ENCODE measurements at regions not wholly inside any gene's neighbourhood (a gene's known extent, or its start where the extent isn't known, plus 50 kb on each side); places are given as distances from the start of the nearest gene placed in this dataset.
A peak's percentile ranks its signal among the peaks of the same experiment; 100 is the strongest.
"Not testable (repeated sequence)": the region's sequence is repeated elsewhere in the genome, so short reads cannot be mapped to it uniquely, and the experiment has no call there.

DNA sequence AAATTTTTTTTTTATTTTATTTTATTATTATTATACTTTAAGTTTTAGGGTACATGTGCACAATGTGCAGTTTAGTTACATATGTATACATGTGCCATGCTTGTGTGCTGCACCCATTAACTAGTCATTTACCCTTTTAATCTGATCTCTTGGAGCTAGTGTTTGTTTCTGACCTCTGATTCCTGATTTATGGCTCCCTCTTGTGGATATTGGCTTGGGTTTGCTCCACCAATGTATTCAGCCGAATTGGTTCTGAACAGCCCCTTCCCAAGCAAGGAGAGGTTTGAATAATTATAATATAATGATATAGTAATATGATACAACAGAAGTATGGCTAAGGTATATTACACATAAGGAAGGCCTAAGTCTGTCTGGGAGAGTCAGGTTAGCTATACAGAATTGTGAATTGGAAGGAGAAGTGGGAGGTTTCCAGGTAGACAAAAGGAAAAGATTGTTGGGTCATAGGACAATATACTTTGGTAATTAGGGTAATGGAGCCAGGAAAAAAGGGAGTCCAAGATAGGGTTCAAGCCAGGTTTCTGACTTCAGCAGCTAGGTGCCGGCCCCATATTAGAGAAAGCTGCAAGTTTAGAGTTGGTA is 53.1 kb upstream of the HMCN1 start:
- DNase-seq (ENCODE audit: low spot score), result peak; percentile 58

DNA sequence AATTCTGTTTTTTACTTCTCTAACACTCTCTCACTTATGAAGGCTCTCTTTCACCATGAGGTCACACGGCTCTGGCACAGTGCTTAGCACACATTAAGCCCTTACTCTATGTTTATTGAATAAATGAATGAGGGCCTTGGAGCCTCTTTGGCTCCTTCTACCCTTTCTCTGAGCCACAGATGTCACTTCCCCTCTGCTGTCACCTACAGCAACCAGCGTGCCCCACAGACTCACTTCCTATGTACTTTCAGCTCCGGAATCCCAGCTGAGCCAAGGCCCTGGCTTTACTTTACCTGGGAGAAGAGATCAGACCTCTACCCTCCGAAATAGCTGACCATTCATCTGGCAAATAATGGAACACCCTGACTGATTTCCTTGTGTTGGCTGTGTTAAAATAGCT is 53.7 kb upstream of the HMCN1 start:
- no peak for DNase-seq (ENCODE audit: low spot score)

DNA sequence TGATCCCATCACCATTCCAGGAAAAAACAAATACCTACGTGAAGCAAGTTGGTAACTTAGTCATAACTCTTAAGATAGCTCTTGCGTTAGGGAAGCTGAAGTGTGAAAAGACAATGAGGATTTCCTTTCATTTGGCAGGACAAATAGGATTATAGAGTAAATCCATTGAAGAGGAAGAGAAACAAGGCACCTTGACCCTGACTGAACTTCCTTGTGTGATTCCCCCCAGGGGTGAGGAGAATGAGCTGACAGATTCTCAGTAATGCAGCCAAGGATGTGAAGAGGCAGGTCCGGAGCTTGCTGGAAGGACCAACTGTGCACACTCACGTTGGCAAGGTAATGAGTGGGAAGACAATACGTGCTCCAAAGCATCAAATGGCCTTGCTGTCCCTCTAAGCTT is 55.0 kb upstream of the HMCN1 start:
- DNase-seq (ENCODE audit: low spot score), result no peak

DNA sequence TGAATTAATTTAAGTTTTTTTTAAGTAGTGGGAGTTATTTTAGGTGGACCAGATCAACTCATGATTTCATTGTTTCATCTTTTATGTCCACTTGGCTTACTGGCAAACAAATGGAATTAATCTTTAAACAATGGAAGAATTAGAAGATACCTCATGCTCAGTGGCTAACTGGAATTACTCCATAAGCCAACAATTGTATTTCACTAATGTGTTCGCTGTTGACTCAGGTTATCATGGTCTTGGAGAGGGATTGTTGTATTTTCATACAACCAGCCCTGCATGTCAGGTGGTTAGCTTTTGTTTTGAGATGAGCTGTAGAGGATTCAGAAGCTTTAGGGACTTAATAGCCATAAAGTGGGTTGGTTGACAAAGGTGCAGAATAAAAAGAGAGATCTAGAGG is 57.2 kb upstream of the HMCN1 start:
- DNase-seq (ENCODE audit: low spot score), result peak; percentile 53

DNA sequence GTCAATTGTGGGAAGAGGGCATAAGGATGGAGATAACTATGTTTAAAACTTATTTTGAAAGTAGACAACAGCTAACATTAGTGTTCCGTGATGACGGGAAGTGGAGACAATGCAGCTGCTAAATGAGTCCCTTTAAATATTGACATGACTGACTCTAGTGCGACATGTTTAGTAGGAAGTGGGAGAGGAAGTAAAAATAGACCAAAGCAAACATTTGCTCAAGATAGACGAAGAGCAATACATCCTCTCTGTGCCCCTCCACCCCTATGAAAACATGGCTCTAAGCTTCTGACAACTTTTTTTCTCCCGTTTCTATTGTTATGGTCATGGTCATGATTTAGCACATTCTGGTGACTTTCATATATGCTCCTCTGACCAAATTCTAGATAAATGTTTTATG is 60.0 kb upstream of the HMCN1 start:
- no peak for DNase-seq (ENCODE audit: low spot score)

DNA sequence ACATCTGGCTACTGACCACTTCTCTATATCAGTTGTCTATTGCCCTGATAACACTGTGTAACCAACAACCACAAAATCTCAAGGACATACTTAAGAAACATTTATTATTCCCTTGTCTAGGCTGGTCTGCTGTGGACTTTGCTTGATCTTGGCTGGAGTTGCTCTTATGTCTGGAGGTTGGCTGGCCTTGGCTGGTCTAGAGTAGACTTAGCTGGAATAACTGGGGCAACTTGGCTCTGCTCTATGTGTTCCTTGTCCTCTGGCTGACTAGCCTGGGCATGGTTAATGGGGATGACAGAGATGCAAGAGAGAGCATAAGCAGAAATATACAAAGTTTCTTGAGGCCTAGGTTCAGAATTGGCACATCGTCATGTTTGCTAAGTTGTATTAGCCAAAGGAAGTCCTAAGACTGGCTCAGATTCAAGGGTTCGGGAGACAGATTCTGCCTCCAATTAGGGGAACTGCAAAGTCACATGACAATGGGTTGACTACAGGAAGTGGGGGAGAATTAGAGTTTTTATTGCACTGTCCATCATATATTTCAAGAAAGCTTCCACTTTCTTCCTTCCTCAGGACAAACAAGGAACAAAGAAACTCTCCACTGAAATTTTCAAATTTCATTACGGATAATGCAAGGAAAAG is 61.4 kb upstream of the HMCN1 start:
- DNase-seq (ENCODE audit: low spot score), result no peak

DNA sequence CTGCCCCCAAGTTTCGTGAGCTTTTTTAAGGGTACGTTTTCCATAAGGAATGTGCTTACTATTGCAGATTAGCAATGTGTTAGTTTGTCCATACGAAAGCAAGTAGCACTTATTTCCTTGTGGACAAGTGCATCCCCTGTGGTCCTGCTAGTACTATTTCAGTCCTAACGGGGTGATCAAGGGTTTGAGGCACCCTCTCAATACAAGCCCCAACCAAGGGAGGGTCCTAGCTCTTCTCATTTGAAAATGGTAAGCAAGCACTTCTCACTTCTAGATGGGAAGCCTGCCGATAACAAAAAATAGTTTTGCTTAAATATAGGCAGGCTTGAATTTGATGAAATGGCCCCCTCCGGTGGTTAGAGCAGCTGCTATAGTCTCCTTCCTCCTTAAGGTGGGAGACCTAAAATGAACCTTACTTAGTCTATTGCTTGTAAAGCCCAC is 64.0 kb upstream of the HMCN1 start:
- DNase-seq (ENCODE audit: low spot score), result peak; percentile 60

DNA sequence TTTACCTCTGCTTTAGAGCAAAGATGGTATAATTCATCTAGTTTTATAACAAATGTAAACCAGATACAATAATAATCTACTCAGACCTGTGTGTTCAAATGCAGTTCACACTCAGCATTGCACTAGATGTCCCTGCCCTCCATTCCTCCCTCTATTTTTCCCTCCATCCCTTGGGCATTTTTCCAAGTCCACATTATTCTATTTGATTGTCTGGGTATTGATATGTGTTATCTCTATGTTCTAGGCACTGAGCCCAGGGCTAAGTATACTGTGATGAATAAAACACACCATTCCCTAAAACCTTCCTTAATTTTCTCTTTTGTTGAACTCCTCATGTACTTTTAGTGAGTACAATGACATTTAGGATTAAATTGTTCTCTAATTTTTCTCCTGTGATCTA is 66.2 kb upstream of the HMCN1 start:
- no peak for DNase-seq (ENCODE audit: low spot score)

DNA sequence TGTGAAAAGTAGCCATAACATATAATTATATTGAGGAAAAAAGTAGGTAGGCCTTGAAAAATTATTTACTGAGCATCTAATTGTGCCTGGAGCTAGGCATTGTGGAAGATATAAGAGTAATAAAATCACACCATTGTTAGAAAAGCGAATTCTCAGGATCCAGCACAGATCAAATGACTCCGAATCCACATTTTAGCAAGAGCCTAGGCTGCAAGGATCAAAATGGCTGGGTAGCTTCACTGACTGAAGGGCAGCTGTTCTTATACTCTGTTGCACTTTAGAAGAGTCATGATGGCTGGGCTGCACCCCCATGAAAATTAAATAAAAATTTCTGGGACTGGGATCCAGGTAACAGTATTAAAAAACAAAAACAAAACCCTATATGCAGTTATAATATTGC is 67.6 kb upstream of the HMCN1 start:
- DNase-seq (ENCODE audit: low spot score), result no peak

DNA sequence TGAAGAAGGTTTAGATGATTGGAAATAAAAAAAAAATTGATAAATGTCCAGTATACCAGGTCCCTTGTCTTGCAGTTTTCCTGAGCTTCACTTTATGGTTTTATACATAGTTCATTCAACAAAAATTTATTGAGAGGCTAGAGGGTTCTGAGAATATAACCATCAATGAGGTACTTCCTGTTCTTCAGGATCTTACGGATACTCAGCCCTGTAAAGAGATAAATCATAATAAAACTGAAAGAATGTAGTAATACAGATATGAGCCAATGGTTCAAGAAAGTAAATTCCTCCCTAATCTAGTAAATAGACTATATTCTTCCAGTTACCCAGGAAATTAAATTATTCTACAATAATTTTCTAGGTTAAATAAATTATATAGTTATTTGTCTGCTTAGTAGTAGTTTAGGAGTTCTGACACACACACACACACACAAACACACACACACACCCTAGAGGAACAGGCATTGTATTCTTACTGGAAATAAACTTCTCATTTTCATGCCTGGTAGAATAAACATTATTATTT is 70.4 kb upstream of the HMCN1 start:
- DNase-seq (ENCODE audit: low spot score), result no peak

DNA sequence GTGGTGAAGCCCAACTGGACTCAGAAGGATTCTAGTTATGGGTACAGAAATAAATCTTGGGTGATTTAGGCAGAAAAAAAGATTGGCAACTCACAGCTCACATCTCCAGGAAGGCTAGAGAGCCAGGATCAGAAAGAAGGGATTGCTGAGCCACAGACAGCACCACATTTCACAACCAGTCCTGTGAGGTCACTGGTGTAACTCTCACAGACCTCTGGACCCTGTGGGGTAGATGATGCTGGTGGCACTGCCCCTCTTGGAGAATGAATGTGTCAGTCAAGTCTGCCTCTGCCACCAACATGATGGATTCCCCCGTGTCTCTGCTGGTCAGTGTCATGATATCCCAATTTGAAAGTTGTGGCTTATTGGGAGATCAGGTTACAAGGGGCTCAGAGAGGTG is 70.9 kb upstream of the HMCN1 start:
- no peak for DNase-seq (ENCODE audit: low spot score)

DNA sequence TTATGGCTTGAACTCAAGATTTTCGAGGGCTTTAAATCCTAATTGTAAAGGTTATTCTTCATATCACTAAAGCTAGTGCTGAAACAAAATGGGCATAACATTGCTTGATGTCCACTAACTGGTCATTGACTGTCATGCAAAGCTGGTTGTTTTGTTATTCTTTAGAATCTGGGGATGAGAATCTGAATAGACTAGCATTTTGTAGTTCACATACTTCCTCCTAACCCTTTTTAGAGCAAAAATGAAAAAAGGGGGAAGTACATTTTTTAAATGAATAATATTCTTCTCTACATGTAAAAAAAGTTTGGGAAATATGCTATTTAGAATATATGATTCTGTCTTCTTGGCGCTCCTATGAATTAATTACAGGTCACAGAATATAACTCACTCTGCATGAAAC is 72.2 kb upstream of the HMCN1 start:
- DNase-seq (ENCODE audit: low spot score), result no peak

DNA sequence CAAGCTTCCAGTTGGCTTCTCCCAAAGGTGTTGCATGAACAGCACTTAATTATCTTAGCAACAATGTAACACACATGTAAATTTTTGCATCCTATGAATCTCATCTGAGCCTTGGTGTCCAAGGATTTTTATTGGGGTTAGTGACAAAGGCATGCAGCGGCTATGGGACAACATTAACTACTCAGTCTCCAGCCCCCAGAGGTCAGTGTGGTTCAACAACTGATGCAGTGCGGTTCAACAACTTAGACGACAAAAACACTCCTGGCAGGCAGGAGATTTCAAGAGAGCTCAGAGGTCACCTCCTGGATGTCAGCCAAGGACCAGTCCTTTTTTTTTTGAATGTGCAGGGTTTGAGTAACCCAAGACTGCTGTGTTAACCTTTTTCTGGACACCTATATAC is 77.5 kb upstream of the HMCN1 start:
- no peak for DNase-seq (ENCODE audit: low spot score)

DNA sequence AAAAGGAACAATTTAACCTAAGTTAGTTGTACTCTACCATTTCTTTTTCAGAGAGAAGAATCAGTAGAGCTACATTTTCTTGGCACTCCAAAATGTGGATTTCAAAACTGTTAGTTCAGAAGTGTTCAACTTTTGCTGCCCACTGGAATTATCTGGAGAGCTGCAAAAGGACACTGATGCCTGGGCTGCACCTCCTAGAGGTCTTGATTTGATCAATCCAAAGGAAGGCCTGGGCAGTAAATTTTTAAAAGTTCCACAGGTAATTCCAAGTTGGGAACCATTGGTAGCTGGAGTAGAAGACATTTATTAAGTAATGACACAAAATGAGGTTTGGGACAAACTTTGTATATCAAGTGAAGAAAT is 79.3 kb upstream of the HMCN1 start:
- no peak for DNase-seq (ENCODE audit: low spot score)

DNA sequence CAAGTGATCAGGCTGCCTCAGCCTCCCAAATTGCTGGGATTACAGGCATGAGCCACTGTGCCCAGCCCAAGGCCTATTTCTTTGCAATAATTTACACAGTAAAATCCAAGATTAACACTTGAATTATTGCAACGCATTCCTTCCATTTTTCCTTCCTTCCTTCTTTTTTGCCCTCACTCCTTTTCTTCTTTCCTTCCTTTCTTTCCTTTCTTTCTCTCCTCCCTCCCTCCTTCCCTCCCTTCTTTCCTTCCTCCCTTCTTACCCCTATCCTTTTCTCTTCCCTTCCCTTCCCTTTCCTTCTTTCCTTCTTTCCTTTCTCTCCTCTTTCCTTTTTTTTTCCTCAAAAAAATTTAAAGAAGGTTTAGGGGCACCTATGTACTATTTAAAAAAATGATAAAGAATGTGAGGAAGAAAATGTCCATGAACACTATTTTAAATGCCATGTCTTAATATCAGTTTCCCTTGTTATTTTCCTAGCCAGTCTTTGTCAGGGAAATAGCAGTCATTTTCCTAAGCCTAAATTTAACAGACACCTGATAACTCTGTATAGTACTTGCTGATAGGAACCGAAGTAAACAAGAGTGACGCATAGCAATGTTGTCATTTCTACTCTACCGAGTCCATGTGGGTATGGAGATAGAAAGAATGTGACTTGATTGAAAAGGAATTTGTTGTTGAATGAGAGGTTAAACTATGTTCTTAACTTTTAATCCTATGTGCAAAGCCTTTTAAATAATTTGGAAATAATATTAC is 79.8 kb upstream of the HMCN1 start:
- DNase-seq (ENCODE audit: low spot score), result peak; percentile 68

DNA sequence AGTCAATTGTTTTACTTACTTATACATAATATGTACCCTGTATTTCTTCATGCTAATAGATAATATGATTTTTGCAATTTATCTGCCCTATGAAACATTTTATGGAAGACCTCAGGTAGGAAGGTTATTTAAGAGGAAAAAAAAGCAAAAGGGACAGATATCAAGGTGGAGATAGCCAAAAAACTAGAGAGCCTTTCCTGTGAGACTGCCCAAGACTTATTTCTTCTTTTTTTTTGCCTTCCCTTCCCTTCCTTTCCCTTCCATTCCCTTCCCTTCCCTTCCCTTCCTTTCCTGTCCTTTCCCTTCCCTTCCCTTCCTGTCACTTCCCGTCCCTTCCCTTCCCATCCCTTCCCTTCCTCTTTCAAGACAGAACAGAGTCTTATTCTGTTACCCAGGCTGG is 80.6 kb upstream of the HMCN1 start:
- no peak for DNase-seq (ENCODE audit: low spot score)

DNA sequence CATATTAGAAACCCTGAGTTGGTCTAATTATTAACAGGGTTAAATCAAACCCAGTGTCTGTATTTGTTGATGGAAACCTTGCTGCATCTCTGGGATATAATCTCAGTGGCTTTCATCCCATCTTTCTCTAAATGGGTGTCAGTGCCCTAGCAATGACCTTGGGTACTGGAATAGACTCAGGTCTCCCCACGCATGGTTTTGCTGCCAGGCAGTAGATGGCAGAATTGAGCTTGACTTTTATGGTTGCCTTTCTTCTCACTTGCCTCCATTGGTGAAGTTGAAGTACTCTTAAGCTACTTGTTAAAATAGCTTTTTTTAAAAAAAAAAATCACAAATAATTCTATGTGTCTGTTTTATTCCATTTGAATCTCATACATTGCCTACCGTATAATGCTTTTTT is 81.8 kb upstream of the HMCN1 start:
- DNase-seq (ENCODE audit: low spot score), result no peak

DNA sequence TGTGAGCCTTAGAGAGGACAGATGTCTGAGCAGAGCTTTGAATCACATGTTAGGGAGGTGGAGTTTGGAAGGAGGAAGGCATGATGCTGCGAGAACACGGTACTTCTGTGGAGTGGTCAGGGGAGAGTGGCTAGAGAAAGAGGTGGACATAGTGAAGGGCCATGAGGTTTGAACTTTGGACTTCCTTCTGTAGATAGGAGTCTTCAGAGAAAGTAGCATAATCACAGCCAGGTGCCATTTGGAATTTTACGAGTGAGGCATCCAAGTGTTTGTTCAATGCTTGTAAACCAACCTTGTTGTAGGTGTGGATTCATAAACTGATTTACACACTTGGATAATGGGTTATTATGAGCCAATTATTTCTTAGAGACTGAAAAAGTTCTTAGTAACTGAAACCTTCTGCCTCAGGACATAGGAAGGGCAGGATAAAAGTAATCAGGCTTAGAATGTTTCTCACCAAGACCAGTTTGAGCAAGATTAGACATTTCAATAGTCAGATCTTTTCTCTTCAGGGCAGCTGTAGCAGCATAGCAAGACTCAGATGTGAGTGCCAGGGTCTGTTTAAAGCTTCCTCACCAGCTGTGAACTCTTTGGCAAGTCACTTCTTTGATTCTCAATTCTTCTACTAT is 83.5 kb upstream of the HMCN1 start:
- DNase-seq (ENCODE audit: low spot score), result no peak

DNA sequence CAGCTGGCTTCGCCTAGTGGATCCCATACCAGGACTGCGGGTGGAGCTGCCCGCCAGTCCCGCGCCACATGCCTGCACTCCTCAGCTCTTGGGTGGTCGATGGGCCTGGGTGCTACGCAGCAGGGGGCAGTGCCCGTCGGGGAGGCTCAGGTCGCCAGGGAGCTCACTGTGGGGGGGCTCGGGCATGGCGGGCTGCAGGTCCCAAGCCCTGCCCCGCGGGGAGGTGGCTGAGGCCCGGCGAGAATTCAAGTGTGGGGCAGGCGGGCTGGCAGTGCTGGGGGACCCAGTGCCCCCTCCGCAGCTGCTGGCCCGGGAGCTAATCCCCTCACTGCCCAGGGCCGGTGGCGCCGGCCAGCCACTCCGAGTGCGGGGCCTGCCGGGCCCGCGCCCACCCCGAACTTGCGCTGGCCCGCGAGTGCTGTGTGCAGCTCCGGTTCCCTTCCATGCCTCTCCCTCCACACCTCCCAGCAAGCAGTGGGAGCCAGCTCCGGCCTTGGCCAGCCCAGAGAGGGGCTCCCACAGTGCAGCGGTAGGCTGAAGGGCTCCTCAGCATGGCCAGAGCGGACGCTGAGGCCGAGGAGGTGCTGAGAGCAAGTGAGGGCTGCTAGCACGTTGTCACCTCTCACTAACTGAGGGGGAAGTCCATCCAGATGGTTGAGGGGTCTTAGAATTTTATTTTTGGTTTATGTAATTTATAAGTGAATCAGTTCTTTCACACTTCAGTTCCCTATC is 85.2 kb upstream of the HMCN1 start:
- DNase-seq (ENCODE audit: low spot score), result no peak

DNA sequence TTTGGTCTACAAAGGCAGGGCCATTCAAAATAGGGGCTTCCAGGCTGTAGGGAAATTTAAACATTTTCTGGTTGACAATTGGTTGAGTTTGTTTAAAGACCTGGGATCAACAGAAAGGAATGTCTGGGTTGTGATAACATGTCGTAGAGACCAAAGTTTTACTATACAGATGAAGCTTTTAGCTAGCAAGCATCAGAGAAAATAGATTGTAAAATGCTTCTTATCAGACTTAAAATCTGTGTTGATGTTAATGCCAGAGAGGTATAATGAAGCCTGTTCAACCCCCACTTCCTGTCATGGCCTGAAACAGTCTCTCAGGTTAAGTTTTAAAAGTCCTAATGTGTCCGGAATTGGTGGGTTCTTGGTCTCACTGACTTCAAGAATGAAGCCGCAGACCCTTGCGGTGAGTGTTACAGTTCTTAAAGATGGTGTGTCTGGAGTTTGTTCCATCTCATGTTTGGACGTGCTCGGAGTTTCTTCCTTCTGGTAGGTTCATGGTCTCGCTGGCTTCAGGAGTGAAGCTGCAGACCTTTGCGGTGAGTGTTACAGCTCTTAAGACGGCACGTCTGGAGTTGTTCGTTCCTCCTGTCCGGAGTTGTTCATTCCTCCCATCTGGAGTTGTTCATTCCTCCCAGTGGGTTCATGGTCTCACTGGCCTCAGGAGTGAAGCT is 86.5 kb upstream of the HMCN1 start:
- DNase-seq (ENCODE audit: low spot score), result not testable (repeated sequence)

DNA sequence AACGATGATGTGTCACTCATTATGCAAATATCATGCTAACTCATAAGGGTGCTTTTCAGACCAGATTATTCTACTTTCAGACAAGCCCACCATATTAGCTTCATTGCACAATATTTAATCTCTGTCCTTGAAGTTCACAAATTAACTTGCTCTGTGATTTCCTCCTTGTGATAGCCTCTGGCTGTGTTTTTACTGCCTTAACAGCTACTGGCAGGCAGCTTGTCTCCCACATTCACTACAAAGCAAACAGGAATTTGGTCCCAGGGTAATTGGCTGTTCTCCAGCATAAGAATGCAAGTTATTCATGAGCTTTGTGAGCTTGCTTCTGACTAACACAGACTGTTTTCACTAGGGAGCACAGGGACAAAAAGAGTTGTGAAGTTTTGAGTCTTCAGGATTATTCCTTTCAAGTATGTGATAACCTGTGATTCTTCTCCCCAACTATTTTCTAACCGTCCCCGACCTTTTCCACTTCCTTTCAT is 87.9 kb upstream of the HMCN1 start:
- peak; percentile 99 for DNase-seq (ENCODE audit: low spot score)

DNA sequence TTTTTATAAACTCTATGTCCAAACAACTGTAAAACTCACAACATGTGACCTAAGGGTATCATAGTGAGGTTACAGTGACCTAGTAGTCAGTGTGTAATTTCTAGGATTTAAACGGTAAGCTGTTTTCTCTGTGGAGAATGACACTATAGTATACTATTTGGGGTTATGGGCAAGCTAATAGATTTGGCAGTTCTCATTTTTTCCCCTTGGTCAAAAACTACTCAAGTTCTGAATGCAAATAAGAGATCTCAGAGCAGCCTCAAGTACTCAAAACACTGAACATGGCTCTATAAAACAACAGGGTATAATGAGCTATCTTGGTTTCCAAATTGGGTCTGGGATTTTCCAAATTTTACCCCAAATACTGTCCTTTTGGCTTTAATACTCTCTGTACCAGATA is 88.5 kb upstream of the HMCN1 start:
- peak; percentile 10 for DNase-seq (ENCODE audit: low spot score)
